ENCODE measurements at regions not wholly inside any gene's neighbourhood (a gene's known extent, or its start where the extent isn't known, plus 50 kb on each side); places are given as distances from the start of the nearest gene placed in this dataset.
"Not testable (repeated sequence)": the region's sequence is repeated elsewhere in the genome, so short reads cannot be mapped to it uniquely, and the experiment has no call there.

DNA sequence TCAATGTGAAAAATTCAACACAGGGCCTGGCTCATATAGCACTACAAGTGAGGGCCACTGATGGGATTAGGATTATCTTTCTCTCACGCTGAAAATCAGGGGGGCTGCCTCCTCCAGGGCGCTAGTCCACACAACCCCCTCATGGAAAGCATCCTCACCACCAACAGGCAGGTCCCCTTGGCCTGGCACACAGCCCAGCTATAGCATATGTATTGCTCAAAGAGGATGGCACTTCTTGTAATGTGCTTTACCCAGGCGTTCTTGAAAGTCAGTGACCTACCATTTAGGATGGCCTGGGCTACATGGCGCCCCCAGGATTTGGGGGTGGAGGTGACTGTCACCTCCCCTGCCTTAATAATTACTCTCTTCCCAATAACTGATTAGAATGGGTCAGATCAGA lies 71.0 kb upstream of the LSM6 start:
- BruUV-seq (replicated peaks): no TSS peak
- no peaks in the 10 kb centered on the region for H3K36me3 Mint-ChIP-seq (ENCODE audit: insufficient read depth, unreplicated experiment)
- no peak for TF ChIP-seq CTCF (IDR thresholded peaks at IDR 0.05; ENCODE audit: unreplicated experiment)
- H3K4me1 Mint-ChIP-seq (ENCODE audit: low read depth, unreplicated experiment): no peaks in the 10 kb centered on the region
- no peaks in the 10 kb centered on the region for H3K27me3 Mint-ChIP-seq (ENCODE audit: unreplicated experiment)
- H3K27ac Mint-ChIP-seq (ENCODE audit: unreplicated experiment): no peak overlapping the region
- no peak for DNase-seq
- no peaks in the 10 kb centered on the region for H3K9me3 Mint-ChIP-seq (ENCODE audit: low read depth, unreplicated experiment)
- H3K4me3 Mint-ChIP-seq (ENCODE audit: low read depth, unreplicated experiment): no peak overlapping the region
- CTCF ChIA-PET: no interaction called here
- intact Hi-C loops (cut with micrococcal nuclease; ENCODE audit: unreplicated experiment): no loop called here

- CTCF ChIA-PET: interaction anchor here (0.6 kb wide), 1 partner anchor 73 kb away, joined by 3 read pairs; no protein-coding TSS in a partner anchor
- H3K27me3 Mint-ChIP-seq (ENCODE audit: unreplicated experiment); H3K9me3 Mint-ChIP-seq (ENCODE audit: low read depth, unreplicated experiment); DNase-seq; H3K4me3 Mint-ChIP-seq (ENCODE audit: low read depth, unreplicated experiment); H3K4me1 Mint-ChIP-seq (ENCODE audit: low read depth, unreplicated experiment); H3K27ac Mint-ChIP-seq (ENCODE audit: unreplicated experiment); H3K36me3 Mint-ChIP-seq (ENCODE audit: insufficient read depth, unreplicated experiment); BruUV-seq (replicated peaks); intact Hi-C loops (cut with micrococcal nuclease; ENCODE audit: unreplicated experiment): not testable (repeated sequence)
These were observed 71.5 kb upstream of the LSM6 start for GRCh38 chr4:146104052-146104451.

GRCh38 chr4:146099585-146099984 lies 75.9 kb upstream of the LSM6 start:
- Mint-ChIP-seq H3K9me3 (ENCODE audit: low read depth, unreplicated experiment) (no peaks in the 10 kb centered on the region), H3K4me1 (ENCODE audit: low read depth, unreplicated experiment) (no peaks in the 10 kb centered on the region), H3K4me3 (ENCODE audit: low read depth, unreplicated experiment) (no peak overlapping the region), H3K27ac (ENCODE audit: unreplicated experiment) (no peak overlapping the region), H3K27me3 (ENCODE audit: unreplicated experiment) (no peaks in the 10 kb centered on the region), H3K36me3 (ENCODE audit: insufficient read depth, unreplicated experiment) (no peaks in the 10 kb centered on the region)
- BruUV-seq (replicated peaks): no TSS peak
- TF ChIP-seq CTCF (IDR thresholded peaks at IDR 0.05; ENCODE audit: unreplicated experiment): no peak
- DNase-seq: no peak
- CTCF ChIA-PET: no interaction called here
- intact Hi-C loops (cut with micrococcal nuclease; ENCODE audit: unreplicated experiment): loop anchor here (2.0 kb wide), 1 partner anchor 67 kb away; no protein-coding TSS in a partner anchor

GRCh38 chr4:146098978-146099377 lies 76.5 kb upstream of the LSM6 start:
- no peaks in the 10 kb centered on the region for H3K36me3 Mint-ChIP-seq (ENCODE audit: insufficient read depth, unreplicated experiment)
- no TSS peak for BruUV-seq (replicated peaks)

More at GRCh38 chr4:146098978-146099377, 76.5 kb upstream of the LSM6 start:
- Mint-ChIP-seq H3K27ac (ENCODE audit: unreplicated experiment) (no peak overlapping the region), H3K4me1 (ENCODE audit: low read depth, unreplicated experiment) (no peaks in the 10 kb centered on the region), H3K9me3 (ENCODE audit: low read depth, unreplicated experiment) (no peaks in the 10 kb centered on the region), H3K4me3 (ENCODE audit: low read depth, unreplicated experiment) (no peak overlapping the region), H3K27me3 (ENCODE audit: unreplicated experiment) (no peaks in the 10 kb centered on the region)
- CTCF ChIA-PET: no interaction called here
- intact Hi-C loops (cut with micrococcal nuclease; ENCODE audit: unreplicated experiment): loop anchor here (2.0 kb wide), 1 partner anchor 66 kb away; no protein-coding TSS in a partner anchor
- no peak for DNase-seq
- no peak for TF ChIP-seq CTCF (IDR thresholded peaks at IDR 0.05; ENCODE audit: unreplicated experiment)
